Bone marrow (tissue), 2 donors: ENCODE measurements at regions not wholly inside any gene's neighbourhood (a gene's known extent, or its start where the extent isn't known, plus 50 kb on each side); places are given as distances from the start of the nearest gene placed in this dataset.
"Not testable (repeated sequence)": the region's sequence is repeated elsewhere in the genome, so short reads cannot be mapped to it uniquely, and the experiment has no call there.

Source experiments
- DNase-seq, 2 donors: peaks; one replicate each; lab custom pipeline; 2025; lab: John Stamatoyannopoulos, UW

- DNase-seq, result no peak
These were observed 112.5 kb upstream of the SPOPL start for GRCh38 chr2:138389063-138389462.

- no peak for DNase-seq
These were observed 111.1 kb upstream of the SPOPL start for GRCh38 chr2:138390316-138390945.

GRCh38 chr2:138391946-138392345 is 109.6 kb upstream of the SPOPL start:
- no peak for DNase-seq

- DNase-seq, result no peak
These were observed 105.8 kb upstream of the SPOPL start for GRCh38 chr2:138395565-138396306.

- no peak for DNase-seq
These were observed 104.7 kb upstream of the SPOPL start for GRCh38 chr2:138396843-138397242.

- no peak for DNase-seq
These were observed 98.1 kb upstream of the SPOPL start for GRCh38 chr2:138403431-138403927.

GRCh38 chr2:138414014-138414413 is 87.6 kb upstream of the SPOPL start:
- DNase-seq, result no peak

GRCh38 chr2:138415985-138416384 is 85.6 kb upstream of the SPOPL start:
- no peak for DNase-seq

- DNase-seq, result no peak
These were observed 83.1 kb upstream of the SPOPL start for GRCh38 chr2:138418453-138418852.

- DNase-seq, result no peak
These were observed 80.1 kb upstream of the SPOPL start for GRCh38 chr2:138421315-138421970.

- no peak for DNase-seq
These were observed 79.6 kb upstream of the SPOPL start for GRCh38 chr2:138421971-138422335.

GRCh38 chr2:138423198-138423597 is 78.4 kb upstream of the SPOPL start:
- no peak for DNase-seq

GRCh38 chr2:138423745-138424144 is 77.8 kb upstream of the SPOPL start:
- DNase-seq, result no peak

- DNase-seq, result no peak
These were observed 77.0 kb upstream of the SPOPL start for GRCh38 chr2:138424436-138425140.

- DNase-seq, result not testable (repeated sequence)
These were observed 75.5 kb upstream of the SPOPL start for GRCh38 chr2:138426116-138426515.

GRCh38 chr2:138428710-138429440 is 72.7 kb upstream of the SPOPL start:
- DNase-seq, result no peak

- DNase-seq, result no peak
These were observed 71.4 kb upstream of the SPOPL start for GRCh38 chr2:138430181-138430580.

- DNase-seq, result no peak
These were observed 68.6 kb upstream of the SPOPL start for GRCh38 chr2:138432971-138433370.

- DNase-seq, result no peak
These were observed 67.3 kb upstream of the SPOPL start for GRCh38 chr2:138433995-138434951.

- no peak for DNase-seq
These were observed 65.9 kb upstream of the SPOPL start for GRCh38 chr2:138435701-138436100.

- DNase-seq, result no peak
These were observed 61.8 kb upstream of the SPOPL start for GRCh38 chr2:138439733-138440132.
